Fibroblast of lung (primary cell): ENCODE measurements at regions not wholly inside any gene's neighbourhood (a gene's known extent, or its start where the extent isn't known, plus 50 kb on each side); places are given as distances from the start of the nearest gene placed in this dataset.

Source experiments
- CTCF ChIP-seq, 2 donors: IDR thresholded peaks in 1 of 2; conservative IDR thresholded peaks in 1 of 2; 1 replicate in 1 of 2; 2 replicates in 1 of 2; pipeline ENCODE4 v1.5.1; 2011 to 2012; ENCODE audit warnings: low read length in 2 of 2, control low read depth in 1 of 2, inconsistent platforms in 1 of 2, low read depth in 1 of 2, mild to moderate bottlenecking in 1 of 2
- EZH2 ChIP-seq: IDR thresholded peaks from 2 replicates; pipeline ENCODE4 v1.5.1; 2012; ENCODE audit warnings: low read length, control low read depth, mild to moderate bottlenecking; ENCODE audit errors: missing control alignments

GRCh38 chr18:55024564-55024963 lies 65.3 kb upstream of the CCDC68 start:
- TF ChIP-seq CTCF (conservative IDR thresholded peaks at IDR 0.05 in 1 of 2, IDR thresholded peaks at IDR 0.05 in 1 of 2; ENCODE audit: low read depth in 1 of 2, low read length in 2 of 2) (no peak), EZH2 (no peak)
